HUDEP-2 (cell line): ENCODE measurements at regions not wholly inside any gene's neighbourhood (a gene's known extent, or its start where the extent isn't known, plus 50 kb on each side); places are given as distances from the start of the nearest gene placed in this dataset.

Experiments used
- DNase-seq, 76 experiments: peaks; one replicate each; lab custom pipeline; 2025; ENCODE audit not compliant: unreplicated experiment in 76 of 76; lab: John Stamatoyannopoulos, UW

DNA sequence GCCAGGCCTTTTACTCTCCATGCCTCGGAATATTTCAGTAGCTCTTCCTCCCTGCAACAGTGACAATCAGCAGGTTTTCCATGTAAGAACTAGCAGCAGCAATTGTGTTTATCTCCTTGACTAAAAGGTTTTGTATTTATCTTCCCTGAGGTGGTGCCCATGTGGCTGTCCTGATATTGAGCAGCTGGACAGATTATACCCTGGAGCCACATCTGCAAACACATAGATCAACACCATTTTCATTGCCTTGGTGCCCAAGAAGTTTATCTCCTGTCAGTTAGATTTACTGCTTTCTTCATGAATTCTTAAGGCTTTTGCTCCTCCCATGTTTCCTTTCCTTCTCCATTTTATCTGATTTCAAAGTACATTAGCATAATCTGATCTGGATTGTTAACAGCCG lies 378.4 kb downstream of the SPATA31D1 start:
- DNase-seq = no peak

DNA sequence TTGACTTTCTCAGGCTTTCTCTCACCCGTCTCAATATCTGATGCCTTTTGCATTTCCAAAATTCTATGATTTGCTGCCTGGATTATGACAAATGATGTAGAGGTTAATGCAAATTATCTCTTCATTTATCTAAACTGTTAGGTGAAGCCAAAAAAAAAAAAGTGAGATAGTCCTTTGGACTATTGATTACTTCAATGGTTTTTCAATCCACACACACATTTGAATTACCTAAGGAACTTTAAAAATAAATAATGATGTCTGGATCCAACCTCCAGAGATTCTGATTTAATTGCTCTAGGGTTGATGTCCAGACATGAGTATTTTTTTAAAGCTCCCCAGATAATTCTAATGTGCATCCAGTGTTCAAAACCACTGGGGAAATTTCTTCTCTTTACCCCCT lies 379.4 kb downstream of the SPATA31D1 start:
- DNase-seq = no peak

DNA sequence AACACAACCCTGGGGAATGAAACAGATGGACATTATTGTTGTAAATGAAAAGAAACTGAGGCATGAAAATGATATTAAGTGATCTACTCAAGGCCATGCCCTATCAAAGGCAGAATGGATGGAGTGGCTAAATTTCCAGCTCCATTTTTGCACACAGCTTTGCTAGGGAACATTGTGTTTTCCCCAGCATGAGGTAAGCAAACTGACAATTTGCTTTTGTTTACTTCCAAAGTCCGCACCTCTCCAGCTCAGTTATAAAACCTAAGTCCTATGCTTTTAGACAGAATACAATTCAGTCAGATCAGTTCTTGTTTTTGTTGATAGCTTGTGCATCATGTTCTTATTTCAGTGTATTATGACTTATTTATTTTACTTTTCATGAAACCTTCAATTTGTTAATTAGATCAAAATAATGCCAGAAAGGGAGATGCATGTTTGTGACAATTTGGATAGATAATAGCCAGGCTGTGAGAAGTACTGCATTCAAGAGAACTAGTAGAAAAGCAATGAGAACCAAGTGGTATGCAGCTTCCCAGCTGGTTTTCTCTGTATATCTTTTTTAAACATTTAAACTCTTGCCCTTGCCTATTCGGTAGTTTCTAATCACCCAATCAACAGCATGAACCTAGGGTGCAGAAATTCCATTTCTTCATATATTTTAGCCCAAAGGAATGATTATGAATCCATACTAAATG lies 380.8 kb downstream of the SPATA31D1 start:
- DNase-seq = no peak

DNA sequence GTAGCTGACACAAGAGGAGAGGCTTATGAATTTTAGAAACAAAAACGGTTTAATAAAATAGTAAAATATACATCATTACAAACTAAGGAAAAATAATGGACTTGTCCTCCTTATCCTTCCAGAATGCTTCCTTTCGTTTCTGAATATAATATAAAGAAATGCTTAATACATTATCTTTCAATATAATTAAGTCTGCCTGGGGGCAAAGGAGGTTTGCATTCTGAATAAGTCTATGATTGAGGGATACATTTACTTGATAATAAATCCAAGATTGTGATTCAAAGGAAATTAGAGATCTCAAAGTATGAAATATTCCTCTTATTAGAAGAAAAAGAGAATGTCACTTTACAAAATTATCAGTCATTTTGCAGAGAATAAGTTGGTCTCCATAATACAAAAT lies 386.5 kb downstream of the SPATA31D1 start:
- no peak for DNase-seq

DNA sequence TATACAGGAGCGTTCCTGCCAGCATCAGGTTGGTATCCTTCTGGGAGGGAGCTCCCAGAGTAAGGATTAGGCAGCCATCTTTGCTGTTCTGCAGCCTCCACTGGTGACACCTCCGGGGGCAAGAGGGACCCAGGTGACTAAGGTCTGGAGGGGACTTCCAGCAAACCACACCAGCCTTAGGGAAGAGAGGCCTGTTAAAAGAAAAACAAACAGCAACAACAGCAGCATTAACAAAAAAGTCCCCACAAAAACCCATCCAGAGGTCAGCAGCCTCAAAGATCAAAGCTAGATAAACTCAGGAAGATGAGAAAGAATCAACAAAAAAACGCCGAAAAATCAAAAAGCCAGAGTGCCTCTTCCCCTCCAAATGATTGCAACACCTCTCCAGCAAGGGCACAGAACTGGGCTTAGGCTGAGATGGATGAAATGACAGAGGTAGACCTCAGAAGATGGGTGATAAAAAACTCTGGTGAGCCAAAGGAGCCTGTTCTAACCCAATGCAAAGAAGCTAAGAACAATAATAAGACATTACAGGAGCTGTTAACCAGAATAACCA lies 388.2 kb downstream of the SPATA31D1 start:
- no peak for DNase-seq

DNA sequence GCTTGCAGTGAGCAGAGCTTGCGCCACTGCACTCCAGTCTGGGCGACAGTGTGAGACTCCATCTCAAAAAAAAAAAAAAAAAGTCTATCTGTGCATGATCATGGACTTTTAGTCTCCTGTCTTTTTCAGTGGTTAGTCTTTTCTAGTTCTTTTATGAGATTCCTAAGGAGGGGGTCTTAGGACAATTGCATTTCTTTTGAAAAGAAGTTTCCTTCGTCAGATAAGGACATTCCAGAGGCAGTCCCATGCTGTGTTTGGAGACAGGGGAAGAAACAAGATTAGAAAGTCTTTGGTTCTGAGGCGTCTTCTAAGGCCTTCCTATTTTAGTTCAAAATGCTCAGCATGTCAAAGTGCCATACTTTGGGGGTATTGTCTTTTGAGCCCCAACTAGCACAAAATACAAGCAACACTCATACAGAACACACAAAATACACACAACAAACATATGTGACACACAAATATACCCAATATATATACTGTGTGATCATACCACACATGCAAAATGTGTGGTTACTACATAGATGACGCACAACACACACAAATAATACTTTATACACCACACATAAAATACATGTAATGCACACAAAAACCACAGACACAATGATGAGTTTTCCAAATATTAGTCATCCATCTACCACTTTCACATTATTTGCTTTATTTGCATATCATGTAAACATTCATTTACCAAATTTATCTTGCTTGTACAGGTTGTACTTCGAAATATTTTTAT lies 394.5 kb downstream of the SPATA31D1 start:
- DNase-seq = no peak

DNA sequence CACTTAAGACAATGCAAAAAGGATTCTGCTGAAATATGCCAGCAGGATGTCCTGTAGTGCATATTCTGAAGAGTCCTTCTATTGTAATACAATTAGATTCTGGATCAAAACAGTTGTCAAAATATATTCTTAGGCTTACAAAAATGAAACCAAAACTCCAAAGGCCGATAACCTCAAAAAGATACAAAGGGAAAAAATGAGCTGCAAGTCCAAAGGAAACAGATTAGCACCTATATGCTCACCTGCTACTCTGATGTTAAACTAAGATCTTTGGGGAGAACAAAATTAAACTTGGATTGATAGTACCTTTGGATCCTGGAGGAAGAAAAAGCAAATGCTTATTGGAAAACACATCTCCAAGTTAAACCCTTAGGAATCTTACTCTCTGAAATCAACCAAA lies 397.1 kb downstream of the SPATA31D1 start:
- no peak for DNase-seq

DNA sequence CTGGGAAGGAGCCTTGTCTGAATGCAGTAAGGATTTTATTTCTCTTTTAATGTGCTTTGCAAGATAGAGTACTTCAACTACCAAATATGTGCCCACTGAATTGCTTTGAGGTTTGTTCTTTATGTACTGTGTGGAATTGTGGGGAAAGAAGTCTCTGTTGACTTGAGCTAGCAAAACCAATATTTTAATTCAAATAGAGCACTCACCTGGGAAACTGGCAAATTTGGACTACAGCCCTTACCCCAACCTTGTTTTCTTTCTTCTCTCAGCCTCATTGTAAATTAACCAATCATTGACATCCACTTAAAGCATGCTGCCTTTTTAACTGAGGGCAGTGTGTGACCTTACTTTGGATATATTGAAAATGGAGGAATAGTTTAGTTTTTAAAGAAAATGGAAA lies 409.0 kb downstream of the SPATA31D1 start:
- DNase-seq = no peak

DNA sequence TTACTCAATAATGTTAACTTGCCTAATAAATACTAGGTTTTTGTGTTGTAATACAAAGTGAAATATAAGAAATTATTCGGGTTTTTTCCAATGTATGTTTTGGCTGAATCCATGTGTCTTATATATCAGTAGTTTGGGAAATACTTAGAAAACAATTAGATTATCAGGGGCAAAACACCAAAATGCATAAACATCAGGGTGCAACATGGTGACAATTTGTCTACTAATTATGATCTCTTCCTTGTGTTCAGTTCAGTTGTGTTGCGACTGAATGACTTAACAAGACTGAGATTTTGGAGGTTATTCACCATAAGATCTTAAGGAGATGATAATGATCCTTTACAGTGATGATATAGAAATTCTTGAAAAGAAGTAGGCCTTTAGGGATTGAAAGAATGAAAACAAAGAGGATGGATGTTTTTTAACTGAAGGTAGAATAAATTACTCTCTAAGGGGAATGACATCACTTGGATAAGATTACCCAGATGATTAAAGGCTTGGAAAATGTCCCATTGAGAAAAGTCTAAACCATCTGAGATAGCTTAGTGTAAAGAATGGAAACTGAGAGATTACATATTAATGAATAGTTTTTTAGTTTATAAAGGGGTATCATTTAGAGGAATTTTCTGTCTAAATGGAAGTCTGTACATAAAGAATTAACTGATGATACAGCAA lies 415.8 kb downstream of the SPATA31D1 start:
- DNase-seq = no peak

DNA sequence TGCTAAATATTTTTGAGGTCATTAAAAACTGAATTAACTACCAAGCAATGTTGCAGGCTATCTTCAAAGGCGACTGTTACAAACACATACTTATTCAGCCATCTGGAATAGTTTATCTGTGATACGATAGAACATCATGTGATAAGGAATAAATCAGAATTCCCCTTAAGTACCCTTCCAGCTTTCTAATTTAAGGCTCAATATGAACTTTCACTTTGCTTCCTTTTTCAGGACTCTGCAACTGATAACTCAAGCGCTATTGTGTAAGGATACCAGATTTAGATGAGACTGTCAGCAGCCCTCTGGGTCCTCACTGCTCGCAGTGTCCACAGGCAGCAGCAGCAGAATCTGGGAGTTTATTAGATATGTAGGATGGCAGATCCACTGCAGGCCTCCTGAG lies 416.3 kb downstream of the SPATA31D1 start:
- DNase-seq = no peak

DNA sequence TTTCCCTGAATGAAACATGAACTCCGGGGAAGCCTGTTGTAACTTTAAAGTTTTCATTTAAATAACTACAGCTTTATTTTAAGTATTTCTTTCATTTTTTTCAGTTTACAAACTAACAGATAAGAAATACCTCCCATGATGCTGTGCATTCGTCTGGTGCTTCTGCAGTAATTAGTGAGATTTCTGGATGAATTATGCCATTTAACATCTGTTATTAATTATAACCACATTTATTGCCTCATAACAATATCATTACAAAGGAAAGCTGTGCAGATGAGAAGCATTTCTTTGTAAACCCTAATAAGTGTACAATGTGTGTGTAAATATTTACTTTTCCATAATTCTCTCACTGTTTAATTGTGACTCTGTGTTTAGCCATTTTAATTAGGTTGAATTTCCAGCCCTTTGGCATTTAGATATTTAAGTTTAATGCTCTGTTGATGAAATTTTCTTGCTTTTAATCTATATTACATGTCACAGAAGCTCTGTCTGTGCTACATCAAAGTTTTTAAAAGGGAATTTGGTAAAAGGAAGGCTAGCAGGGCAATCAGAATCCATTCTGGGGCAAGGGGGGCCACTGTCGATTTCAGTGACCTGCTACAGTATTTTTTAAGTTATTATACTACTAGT lies 418.0 kb downstream of the SPATA31D1 start:
- DNase-seq = no peak

DNA sequence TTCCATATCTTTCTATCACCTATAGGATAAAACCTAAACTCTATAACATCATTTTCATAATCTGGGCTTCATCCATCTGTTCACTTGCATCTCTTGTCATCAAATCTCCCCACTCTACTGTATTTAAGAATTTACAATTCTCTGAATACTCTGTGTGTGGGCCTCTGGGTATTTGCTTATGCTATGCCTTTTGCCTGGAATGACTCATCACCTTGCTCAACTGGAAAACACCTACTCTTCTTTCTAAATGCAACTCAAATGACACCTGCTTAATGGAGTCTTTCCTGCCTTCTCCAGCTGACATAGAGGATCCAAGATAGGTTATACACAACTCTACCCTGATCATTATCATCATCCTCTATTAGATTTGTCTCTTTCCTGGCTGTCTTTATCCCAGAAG lies 421.7 kb downstream of the SPATA31D1 start:
- no peak for DNase-seq

DNA sequence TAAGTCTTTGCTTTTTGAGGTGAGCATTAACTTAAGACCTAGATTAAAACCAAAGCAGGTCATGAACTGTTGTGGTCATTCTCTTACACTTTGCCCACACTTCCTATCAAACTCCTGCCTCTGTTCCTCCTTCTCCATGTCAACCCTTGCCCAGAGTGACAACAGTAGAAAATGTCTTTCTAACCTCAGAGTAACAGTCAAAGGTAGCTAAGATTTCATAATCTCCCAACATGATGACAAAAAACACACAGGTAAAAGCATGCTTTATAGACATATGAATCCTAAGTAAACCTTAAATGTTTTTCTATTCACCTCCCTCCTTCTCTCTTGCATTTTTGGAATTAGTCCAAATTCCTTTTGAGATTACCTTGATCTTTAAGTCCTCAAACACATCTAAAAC lies 422.3 kb downstream of the SPATA31D1 start:
- DNase-seq = no peak

DNA sequence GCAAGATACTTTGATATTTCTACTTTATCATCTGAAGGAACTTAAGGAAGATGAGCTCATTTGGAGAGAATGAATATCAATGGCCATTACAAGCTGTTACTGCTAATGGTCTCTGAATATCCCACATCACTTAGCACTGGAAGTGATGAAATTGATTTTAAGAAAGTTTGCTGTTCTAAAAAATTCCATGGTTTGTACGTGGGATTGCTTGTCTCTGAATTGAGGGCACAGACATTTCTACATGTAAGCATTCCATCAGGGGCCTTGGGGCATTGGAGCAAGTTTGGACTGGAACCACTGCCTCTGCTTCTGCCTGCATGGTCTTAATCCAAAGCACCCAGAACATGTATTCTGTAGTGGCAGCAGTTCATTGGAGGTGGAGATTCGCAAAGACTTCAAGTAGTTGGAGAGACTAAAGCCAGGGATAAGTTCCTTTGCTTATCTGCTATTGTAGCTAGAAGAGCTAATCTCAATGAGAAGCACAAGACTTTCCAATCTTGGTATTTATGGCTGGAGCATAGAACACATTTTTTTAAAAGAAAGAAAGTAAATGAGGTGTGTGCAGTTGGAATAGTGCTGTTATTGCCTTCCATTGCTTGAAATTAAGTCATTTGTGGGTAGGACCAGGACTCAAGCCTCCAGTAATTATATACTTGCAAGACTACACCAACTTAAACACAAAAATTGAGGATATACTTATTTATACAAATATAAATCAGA lies 424.2 kb downstream of the SPATA31D1 start:
- no peak for DNase-seq

DNA sequence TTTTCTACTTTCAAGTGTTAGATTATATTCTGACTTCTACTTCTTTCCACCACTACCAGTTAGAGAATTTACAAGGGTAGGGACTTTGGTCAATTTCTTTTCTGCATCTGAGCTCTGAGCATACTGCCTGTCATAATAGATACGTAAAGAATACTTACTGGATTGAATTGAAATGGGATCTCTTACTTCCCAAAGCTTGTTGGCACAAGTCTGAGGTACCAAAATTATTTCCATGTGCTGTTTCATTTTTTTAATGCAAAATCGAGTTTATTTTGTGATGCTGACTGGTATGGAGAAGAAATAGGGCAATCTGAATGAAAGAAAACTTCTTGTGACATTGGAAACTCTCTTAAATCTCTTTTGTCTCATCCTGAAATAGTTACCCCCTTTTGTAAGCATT lies 428.9 kb downstream of the SPATA31D1 start:
- no peak for DNase-seq

DNA sequence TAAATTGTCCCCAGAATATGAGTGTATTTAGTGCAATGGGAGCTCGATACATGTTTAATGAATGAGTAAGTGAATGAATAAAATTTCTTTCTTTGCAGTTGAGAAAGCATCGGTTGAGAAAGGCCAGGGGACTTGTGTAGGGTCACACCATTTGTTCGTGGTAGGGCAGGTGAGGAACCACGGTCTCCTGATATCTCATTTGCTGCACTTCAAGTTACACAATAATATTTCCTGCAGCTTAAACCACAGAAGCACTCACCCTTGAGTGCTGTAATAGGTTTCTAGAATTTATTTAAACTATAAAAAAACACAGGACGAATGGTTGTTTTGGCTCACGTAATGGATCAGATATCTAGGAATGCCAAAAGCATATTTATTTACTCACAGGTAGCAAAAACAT lies 429.8 kb downstream of the SPATA31D1 start:
- DNase-seq = no peak

DNA sequence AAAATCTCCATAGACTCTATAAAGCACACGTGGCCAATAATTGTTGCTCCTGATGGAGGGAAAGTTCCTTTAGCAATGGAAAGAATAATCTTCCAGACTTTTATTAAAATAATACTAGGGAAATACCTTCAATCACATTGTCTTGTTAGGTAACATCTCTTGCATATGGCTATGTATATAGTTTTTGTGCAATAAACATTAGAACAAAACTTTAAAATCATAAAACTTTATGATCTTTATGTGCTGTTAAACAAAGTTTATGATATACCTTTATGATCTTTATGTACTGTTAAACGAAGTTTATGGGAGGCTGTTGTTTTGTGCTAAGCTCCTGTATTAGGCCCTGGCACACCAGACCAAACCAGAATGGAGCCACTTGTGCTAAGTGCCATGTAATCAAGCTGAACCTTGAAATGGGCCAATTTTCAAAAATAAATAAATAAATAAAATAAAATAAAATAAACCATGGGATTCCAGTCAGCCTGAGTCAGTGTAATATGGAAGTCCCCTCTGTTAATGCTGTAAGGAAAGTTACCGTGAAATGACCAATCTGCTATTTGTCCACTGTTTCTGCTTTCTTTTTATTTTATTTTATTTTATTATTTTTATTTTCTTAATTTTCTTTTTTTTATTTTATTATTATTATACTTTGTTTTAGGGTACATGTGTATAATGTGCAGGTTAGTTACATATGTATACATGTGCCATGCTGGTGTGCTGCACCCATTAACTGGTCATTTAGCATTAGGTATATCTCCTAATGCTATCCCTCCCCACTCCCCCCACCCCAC lies 431.3 kb downstream of the SPATA31D1 start:
- DNase-seq = no peak

DNA sequence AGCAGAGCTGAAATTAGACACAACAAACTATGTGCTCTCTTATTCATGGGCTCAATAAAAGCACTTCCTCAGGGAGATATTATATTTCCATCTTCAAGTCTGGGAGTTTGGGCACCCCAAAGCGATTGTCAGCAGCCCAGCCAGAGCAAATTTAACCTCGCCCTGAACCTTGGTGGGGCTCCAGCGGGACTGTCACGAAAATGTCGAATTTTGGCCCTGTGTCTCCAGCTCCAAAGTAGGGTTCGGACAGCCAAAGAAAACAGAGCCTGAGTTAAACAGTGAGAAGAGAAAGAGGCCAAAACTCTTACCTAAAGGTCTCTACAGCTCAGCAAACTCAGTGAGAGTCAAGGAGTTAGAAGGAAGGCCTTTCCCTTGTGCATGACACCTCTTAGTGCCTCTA lies 432.9 kb downstream of the SPATA31D1 start:
- DNase-seq = no peak

DNA sequence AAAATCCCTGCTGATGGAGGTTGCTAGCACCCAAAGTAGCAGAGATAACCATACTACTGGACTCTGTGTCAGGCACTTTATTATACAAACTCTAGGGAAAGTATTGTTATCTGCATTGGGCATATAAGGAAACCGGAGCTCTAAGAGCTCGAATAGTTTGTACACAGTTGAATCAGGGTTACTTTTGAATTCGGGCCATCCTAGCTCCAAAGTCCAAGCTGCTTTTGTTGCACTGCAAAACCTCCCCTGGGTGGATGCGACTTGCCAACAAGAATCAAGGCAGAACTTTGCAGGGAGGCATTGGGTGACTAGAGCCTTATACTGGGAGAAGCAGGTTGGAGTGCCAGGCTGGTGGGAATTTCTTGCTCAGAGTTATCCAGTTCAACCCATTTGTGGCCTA lies 435.1 kb downstream of the SPATA31D1 start:
- DNase-seq = no peak

DNA sequence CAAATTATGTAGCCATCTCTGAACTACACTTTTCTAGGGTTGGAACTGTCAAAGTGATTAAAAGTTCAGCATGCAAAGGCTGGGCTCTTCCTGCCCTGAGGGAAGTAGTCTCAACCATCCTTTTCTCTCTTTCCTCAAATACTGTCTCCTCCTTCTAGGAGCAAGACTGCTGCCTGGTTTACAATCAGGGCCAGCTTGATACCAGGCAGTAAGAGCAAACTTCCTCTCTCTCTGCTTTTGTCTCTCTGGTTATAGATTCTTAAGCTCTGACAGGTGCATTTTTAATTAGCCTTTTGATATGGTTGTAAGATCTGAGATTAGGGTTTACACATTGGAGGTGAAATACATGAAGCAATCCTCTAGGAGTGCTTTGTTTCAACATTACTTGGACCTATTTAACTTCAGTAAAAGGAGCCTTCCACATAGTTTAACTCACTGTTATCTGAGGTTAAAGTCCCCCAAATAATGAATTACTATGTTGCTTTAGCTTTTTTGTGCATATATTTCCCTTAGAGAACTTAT lies 436.1 kb downstream of the SPATA31D1 start:
- DNase-seq = no peak
